ENCODE measurements at regions not wholly inside any gene's neighbourhood (a gene's known extent, or its start where the extent isn't known, plus 50 kb on each side); places are given as distances from the start of the nearest gene placed in this dataset.

DNA sequence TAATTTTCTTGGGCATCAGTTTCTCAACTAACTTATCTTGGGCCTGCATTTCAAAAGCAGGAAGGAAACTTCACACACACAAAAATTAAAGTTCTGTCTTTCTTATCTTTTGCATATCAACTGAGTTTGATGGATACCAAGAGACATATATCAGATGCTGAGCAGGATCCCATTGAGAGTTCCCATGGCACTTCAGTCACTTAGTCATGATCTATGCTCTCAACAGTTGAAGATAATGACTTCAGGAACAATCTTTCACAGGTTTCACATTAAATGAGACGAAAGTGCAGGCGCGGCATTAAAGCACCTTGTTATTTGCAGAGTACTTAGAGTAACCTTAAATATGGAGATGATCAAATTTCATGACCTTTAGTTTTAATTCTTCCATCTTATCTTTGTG, 2139.8 kb upstream of the CELF4 start:
- H3K9me3 ChIP-seq (ENCODE audit: control insufficient read depth in 2 of 2, low read length in 2 of 2) = no peaks in the 10 kb centered on the region

DNA sequence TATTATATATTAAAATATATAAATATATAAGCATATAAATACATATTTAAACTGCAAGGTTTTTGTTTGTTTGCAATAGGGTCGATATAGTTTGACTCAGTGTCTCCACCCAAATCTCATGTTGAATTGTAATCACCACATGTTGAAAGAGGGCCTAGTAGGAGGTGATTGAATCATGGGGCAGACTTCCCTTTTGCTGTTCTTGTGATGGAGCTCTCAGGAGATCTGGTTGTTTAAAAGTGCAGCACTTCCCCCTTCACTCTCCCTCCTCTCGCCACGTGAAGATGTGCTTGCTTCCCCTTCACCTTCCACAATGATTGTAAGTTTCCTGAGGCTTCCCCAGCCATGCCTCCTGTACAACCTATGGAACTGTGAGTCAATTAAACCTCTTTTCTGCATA, 2137.3 kb upstream of the CELF4 start:
- H3K36me3 ChIP-seq (ENCODE audit: control insufficient read depth in 2 of 2, insufficient read depth in 2 of 2, low read length in 2 of 2) = no peaks in the 10 kb centered on the region
- H3K4me1 ChIP-seq (ENCODE audit: control insufficient read depth in 2 of 2, insufficient read depth in 2 of 2, low read length in 2 of 2) = no peaks in the 10 kb centered on the region
- H3K9me3 ChIP-seq (ENCODE audit: control insufficient read depth in 2 of 2, low read length in 2 of 2) = no peaks in the 10 kb centered on the region

More for the DNA sequence above, 2139.8 kb upstream of the CELF4 start:
- Histone ChIP-seq H3K4me1 (ENCODE audit: control insufficient read depth in 2 of 2, insufficient read depth in 2 of 2, low read length in 2 of 2) (no peaks in the 10 kb centered on the region), H3K36me3 (ENCODE audit: control insufficient read depth in 2 of 2, insufficient read depth in 2 of 2, low read length in 2 of 2) (no peaks in the 10 kb centered on the region), H3K27me3 (ENCODE audit: control insufficient read depth in 2 of 2, insufficient read depth in 2 of 2, low read length in 2 of 2) (no peaks in the 10 kb centered on the region), H3K27ac (ENCODE audit: low read depth in 2 of 2, low read length in 2 of 2) (no peak overlapping the region), H3K4me3 (ENCODE audit: low read length in 2 of 2) (no peak overlapping the region), H3K9ac (ENCODE audit: low read depth in 1 of 2, low read length in 2 of 2) (no peak overlapping the region)

GRCh38 chr18:39701839-39702238, 2136.2 kb upstream of the CELF4 start:
- Histone ChIP-seq H3K36me3 (ENCODE audit: control insufficient read depth in 2 of 2, insufficient read depth in 2 of 2, low read length in 2 of 2) (no peaks in the 10 kb centered on the region), H3K4me3 (ENCODE audit: low read length in 2 of 2) (no peak overlapping the region), H3K27ac (ENCODE audit: low read depth in 2 of 2, low read length in 2 of 2) (no peak overlapping the region), H3K9me3 (ENCODE audit: control insufficient read depth in 2 of 2, low read length in 2 of 2) (no peaks in the 10 kb centered on the region), H3K9ac (ENCODE audit: low read depth in 1 of 2, low read length in 2 of 2) (no peak overlapping the region), H3K4me1 (ENCODE audit: control insufficient read depth in 2 of 2, insufficient read depth in 2 of 2, low read length in 2 of 2) (no peaks in the 10 kb centered on the region), H3K27me3 (ENCODE audit: control insufficient read depth in 2 of 2, insufficient read depth in 2 of 2, low read length in 2 of 2) (no peaks in the 10 kb centered on the region)

More for the DNA sequence above, 2137.3 kb upstream of the CELF4 start:
- H3K27ac ChIP-seq (ENCODE audit: low read depth in 2 of 2, low read length in 2 of 2) = no peak overlapping the region
- no peaks in the 10 kb centered on the region for H3K27me3 ChIP-seq (ENCODE audit: control insufficient read depth in 2 of 2, insufficient read depth in 2 of 2, low read length in 2 of 2)
- H3K9ac ChIP-seq (ENCODE audit: low read depth in 1 of 2, low read length in 2 of 2) = no peak overlapping the region
- H3K4me3 ChIP-seq (ENCODE audit: low read length in 2 of 2) = no peak overlapping the region

GRCh38 chr18:39701055-39701783, 2135.6 kb upstream of the CELF4 start:
- no peaks in the 10 kb centered on the region for H3K27me3 ChIP-seq (ENCODE audit: control insufficient read depth in 2 of 2, insufficient read depth in 2 of 2, low read length in 2 of 2)
- H3K4me3 ChIP-seq (ENCODE audit: low read length in 2 of 2) = no peak overlapping the region
- H3K4me1 ChIP-seq (ENCODE audit: control insufficient read depth in 2 of 2, insufficient read depth in 2 of 2, low read length in 2 of 2) = no peaks in the 10 kb centered on the region
- H3K9me3 ChIP-seq (ENCODE audit: control insufficient read depth in 2 of 2, low read length in 2 of 2) = no peaks in the 10 kb centered on the region
- H3K36me3 ChIP-seq (ENCODE audit: control insufficient read depth in 2 of 2, insufficient read depth in 2 of 2, low read length in 2 of 2) = no peaks in the 10 kb centered on the region
- no peak overlapping the region for H3K27ac ChIP-seq (ENCODE audit: low read depth in 2 of 2, low read length in 2 of 2)
- no peak overlapping the region for H3K9ac ChIP-seq (ENCODE audit: low read depth in 1 of 2, low read length in 2 of 2)

- Histone ChIP-seq H3K9me3 (ENCODE audit: control insufficient read depth in 2 of 2, low read length in 2 of 2) (no peaks in the 10 kb centered on the region), H3K36me3 (ENCODE audit: control insufficient read depth in 2 of 2, insufficient read depth in 2 of 2, low read length in 2 of 2) (no peaks in the 10 kb centered on the region), H3K9ac (ENCODE audit: low read depth in 1 of 2, low read length in 2 of 2) (no peak overlapping the region), H3K27ac (ENCODE audit: low read depth in 2 of 2, low read length in 2 of 2) (no peak overlapping the region), H3K4me3 (ENCODE audit: low read length in 2 of 2) (no peak overlapping the region), H3K4me1 (ENCODE audit: control insufficient read depth in 2 of 2, insufficient read depth in 2 of 2, low read length in 2 of 2) (no peaks in the 10 kb centered on the region), H3K27me3 (ENCODE audit: control insufficient read depth in 2 of 2, insufficient read depth in 2 of 2, low read length in 2 of 2) (no peaks in the 10 kb centered on the region)
Measured at GRCh38 chr18:39699340-39699964, 2133.9 kb upstream of the CELF4 start.

DNA sequence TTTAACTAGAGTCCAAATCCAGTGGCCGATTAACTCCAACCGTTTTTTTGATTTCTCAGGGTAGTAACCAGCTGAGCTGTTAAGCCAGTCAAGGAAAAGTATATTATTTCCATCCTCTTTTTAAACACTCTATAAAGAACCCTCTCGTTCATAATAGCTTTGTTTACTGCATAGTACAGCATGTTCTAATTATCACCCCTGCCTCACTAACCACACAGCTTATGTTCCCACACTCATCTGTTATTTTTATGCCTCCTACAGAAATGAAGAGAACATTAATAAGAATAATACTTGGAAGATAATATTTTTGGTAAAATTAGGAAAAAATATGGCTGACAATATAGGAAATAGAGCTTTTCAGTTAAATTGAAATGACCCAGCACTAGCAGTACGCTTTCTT, 2132.8 kb upstream of the CELF4 start:
- Histone ChIP-seq H3K4me3 (ENCODE audit: low read length in 2 of 2) (no peak overlapping the region), H3K4me1 (ENCODE audit: control insufficient read depth in 2 of 2, insufficient read depth in 2 of 2, low read length in 2 of 2) (no peaks in the 10 kb centered on the region), H3K36me3 (ENCODE audit: control insufficient read depth in 2 of 2, insufficient read depth in 2 of 2, low read length in 2 of 2) (no peaks in the 10 kb centered on the region), H3K27me3 (ENCODE audit: control insufficient read depth in 2 of 2, insufficient read depth in 2 of 2, low read length in 2 of 2) (no peaks in the 10 kb centered on the region), H3K9ac (ENCODE audit: low read depth in 1 of 2, low read length in 2 of 2) (no peak overlapping the region), H3K27ac (ENCODE audit: low read depth in 2 of 2, low read length in 2 of 2) (no peak overlapping the region), H3K9me3 (ENCODE audit: control insufficient read depth in 2 of 2, low read length in 2 of 2) (no peaks in the 10 kb centered on the region)

- no peaks in the 10 kb centered on the region for H3K27me3 ChIP-seq (ENCODE audit: control insufficient read depth in 2 of 2, insufficient read depth in 2 of 2, low read length in 2 of 2)
- no peak overlapping the region for H3K9ac ChIP-seq (ENCODE audit: low read depth in 1 of 2, low read length in 2 of 2)
- no peak overlapping the region for H3K4me3 ChIP-seq (ENCODE audit: low read length in 2 of 2)
- H3K4me1 ChIP-seq (ENCODE audit: control insufficient read depth in 2 of 2, insufficient read depth in 2 of 2, low read length in 2 of 2) = no peaks in the 10 kb centered on the region
- no peak overlapping the region for H3K27ac ChIP-seq (ENCODE audit: low read depth in 2 of 2, low read length in 2 of 2)
- H3K9me3 ChIP-seq (ENCODE audit: control insufficient read depth in 2 of 2, low read length in 2 of 2) = no peaks in the 10 kb centered on the region
- H3K36me3 ChIP-seq (ENCODE audit: control insufficient read depth in 2 of 2, insufficient read depth in 2 of 2, low read length in 2 of 2) = no peaks in the 10 kb centered on the region
Measured at GRCh38 chr18:39693359-39693758, 2127.8 kb upstream of the CELF4 start.

- Histone ChIP-seq H3K9me3 (ENCODE audit: control insufficient read depth in 2 of 2, low read length in 2 of 2) (no peaks in the 10 kb centered on the region), H3K36me3 (ENCODE audit: control insufficient read depth in 2 of 2, insufficient read depth in 2 of 2, low read length in 2 of 2) (no peaks in the 10 kb centered on the region), H3K27ac (ENCODE audit: low read depth in 2 of 2, low read length in 2 of 2) (no peak overlapping the region), H3K27me3 (ENCODE audit: control insufficient read depth in 2 of 2, insufficient read depth in 2 of 2, low read length in 2 of 2) (no peaks in the 10 kb centered on the region), H3K4me3 (ENCODE audit: low read length in 2 of 2) (no peak overlapping the region), H3K9ac (ENCODE audit: low read depth in 1 of 2, low read length in 2 of 2) (no peak overlapping the region), H3K4me1 (ENCODE audit: control insufficient read depth in 2 of 2, insufficient read depth in 2 of 2, low read length in 2 of 2) (no peaks in the 10 kb centered on the region)
Measured at GRCh38 chr18:39692367-39693015, 2126.9 kb upstream of the CELF4 start.

DNA sequence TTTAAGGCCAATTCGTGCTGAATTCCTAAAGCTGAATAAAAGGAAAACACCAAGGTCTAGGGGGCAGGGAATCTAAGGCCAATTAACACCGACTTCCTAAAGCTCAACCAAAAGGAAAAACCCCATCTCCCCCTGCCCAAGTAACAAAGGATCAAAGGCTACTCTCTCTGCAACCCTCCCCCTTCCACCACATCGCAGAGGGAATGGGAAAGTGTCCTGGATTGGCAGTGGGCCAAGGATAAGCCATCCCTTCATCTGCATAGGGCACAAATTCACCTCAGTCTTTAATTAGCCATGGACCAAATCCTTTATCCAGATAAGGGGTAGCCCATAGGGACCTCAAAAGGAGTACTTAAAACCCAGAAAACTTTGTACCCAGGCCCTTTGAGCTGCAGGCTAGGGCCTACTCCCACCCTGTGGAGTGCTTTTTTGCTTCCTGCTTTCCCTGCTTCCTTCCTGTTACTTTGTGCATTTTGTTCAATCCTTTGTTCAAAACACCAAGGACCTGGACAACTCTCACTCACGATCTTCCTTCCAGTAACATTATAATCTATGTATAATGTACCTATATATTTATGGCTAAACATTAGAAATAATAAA, 2119.8 kb upstream of the CELF4 start:
- Histone ChIP-seq H3K4me1 (ENCODE audit: control insufficient read depth in 2 of 2, insufficient read depth in 2 of 2, low read length in 2 of 2) (no peaks in the 10 kb centered on the region), H3K9me3 (ENCODE audit: control insufficient read depth in 2 of 2, low read length in 2 of 2) (no peaks in the 10 kb centered on the region), H3K36me3 (ENCODE audit: control insufficient read depth in 2 of 2, insufficient read depth in 2 of 2, low read length in 2 of 2) (no peaks in the 10 kb centered on the region), H3K9ac (ENCODE audit: low read depth in 1 of 2, low read length in 2 of 2) (no peak overlapping the region), H3K27me3 (ENCODE audit: control insufficient read depth in 2 of 2, insufficient read depth in 2 of 2, low read length in 2 of 2) (no peaks in the 10 kb centered on the region), H3K4me3 (ENCODE audit: low read length in 2 of 2) (no peak overlapping the region), H3K27ac (ENCODE audit: low read depth in 2 of 2, low read length in 2 of 2) (no peak overlapping the region)

GRCh38 chr18:39681061-39681460, 2115.5 kb upstream of the CELF4 start:
- Histone ChIP-seq H3K4me3 (ENCODE audit: low read length in 2 of 2) (no peak overlapping the region), H3K27me3 (ENCODE audit: control insufficient read depth in 2 of 2, insufficient read depth in 2 of 2, low read length in 2 of 2) (no peaks in the 10 kb centered on the region), H3K9ac (ENCODE audit: low read depth in 1 of 2, low read length in 2 of 2) (no peak overlapping the region), H3K9me3 (ENCODE audit: control insufficient read depth in 2 of 2, low read length in 2 of 2) (no peaks in the 10 kb centered on the region), H3K4me1 (ENCODE audit: control insufficient read depth in 2 of 2, insufficient read depth in 2 of 2, low read length in 2 of 2) (no peaks in the 10 kb centered on the region), H3K36me3 (ENCODE audit: control insufficient read depth in 2 of 2, insufficient read depth in 2 of 2, low read length in 2 of 2) (no peaks in the 10 kb centered on the region), H3K27ac (ENCODE audit: low read depth in 2 of 2, low read length in 2 of 2) (no peak overlapping the region)
